BE2C (cell line): ENCODE measurements at regions not wholly inside any gene's neighbourhood (a gene's known extent, or its start where the extent isn't known, plus 50 kb on each side); places are given as distances from the start of the nearest gene placed in this dataset.

Experiments
- DNase-seq: peaks from one replicate; pipeline ENCODE4 v3.0.0-alpha.2; 2020
- H3K27me3 ChIP-seq: fragments of 250-450 bp; sonication (Bioruptor Pico); 2 replicates; pipeline ENCODE4 v1.5.1; 2020; ENCODE audit warnings: mild to moderate bottlenecking
- H3K36me3 ChIP-seq: fragments of 250-450 bp; sonication (Bioruptor Pico); 2 replicates; pipeline ENCODE4 v1.5.1; 2020; ENCODE audit warnings: mild to moderate bottlenecking
- H3K4me1 ChIP-seq: fragments of 250-450 bp; sonication (Bioruptor Pico); 2 replicates; pipeline ENCODE4 v1.5.1; 2020
- H3K4me3 ChIP-seq: 2 replicates; pipeline ENCODE4 v1.5.1; 2011; ENCODE audit warnings: low read depth, low read length
- H3K9me3 ChIP-seq: fragments of 250-450 bp; sonication (Bioruptor Pico); 2 replicates; pipeline ENCODE4 v1.5.1; 2020
- TF ChIP-seq, protein P1 (sequence below): IDR thresholded peaks from 2 replicates; pipeline ENCODE4 v1.5.1; 2012; ENCODE audit warnings: mild to moderate bottlenecking, low read depth, low read length

DNA sequence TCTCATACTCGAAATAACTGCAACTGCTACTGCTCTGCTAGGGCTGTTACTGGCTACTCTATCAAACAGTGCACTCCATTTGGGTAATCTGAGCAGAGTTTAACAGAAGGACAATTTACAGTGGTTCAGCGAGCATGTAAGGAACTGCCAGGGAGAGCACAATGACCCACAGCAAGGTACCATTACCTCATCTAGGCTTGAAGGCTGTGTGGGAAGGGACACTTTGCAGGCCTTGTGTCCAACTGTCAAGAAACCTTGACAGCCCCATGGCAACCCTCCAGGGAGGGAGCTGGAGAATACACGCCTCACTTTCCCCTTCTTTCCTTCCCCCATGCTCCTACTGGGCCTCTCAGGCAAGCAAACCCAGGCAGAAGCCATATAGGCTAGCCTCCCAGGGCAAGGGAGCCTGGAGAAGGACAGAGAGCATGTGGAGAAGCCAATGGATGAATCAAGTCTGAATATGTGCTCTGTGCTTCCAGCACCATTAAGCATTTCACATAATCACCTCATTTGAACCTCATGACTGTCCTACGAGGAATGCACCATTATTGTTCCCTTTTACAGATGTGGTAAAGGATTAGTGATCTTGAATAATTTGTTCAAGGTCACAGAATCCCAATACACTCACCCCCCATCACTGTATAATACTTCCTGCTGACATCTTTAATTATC lies 49.9 kb upstream of the JAK2 start:
- TF ChIP-seq, protein P1, sequence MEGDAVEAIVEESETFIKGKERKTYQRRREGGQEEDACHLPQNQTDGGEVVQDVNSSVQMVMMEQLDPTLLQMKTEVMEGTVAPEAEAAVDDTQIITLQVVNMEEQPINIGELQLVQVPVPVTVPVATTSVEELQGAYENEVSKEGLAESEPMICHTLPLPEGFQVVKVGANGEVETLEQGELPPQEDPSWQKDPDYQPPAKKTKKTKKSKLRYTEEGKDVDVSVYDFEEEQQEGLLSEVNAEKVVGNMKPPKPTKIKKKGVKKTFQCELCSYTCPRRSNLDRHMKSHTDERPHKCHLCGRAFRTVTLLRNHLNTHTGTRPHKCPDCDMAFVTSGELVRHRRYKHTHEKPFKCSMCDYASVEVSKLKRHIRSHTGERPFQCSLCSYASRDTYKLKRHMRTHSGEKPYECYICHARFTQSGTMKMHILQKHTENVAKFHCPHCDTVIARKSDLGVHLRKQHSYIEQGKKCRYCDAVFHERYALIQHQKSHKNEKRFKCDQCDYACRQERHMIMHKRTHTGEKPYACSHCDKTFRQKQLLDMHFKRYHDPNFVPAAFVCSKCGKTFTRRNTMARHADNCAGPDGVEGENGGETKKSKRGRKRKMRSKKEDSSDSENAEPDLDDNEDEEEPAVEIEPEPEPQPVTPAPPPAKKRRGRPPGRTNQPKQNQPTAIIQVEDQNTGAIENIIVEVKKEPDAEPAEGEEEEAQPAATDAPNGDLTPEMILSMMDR = no peak
- H3K27me3 ChIP-seq = no peaks in the 10 kb centered on the region
- H3K4me3 ChIP-seq = no peak overlapping the region
- DNase-seq = no peak
- no peaks in the 10 kb centered on the region for H3K9me3 ChIP-seq
- no peaks in the 10 kb centered on the region for H3K4me1 ChIP-seq
- no peaks in the 10 kb centered on the region for H3K36me3 ChIP-seq
